HL-60 (cell line): ENCODE measurements at regions not wholly inside any gene's neighbourhood (a gene's known extent, or its start where the extent isn't known, plus 50 kb on each side); places are given as distances from the start of the nearest gene placed in this dataset.

ENCODE experiments used
- DNase-seq, 2 experiments: peaks; one replicate each; pipeline ENCODE4 v3.0.0-alpha.2; 2010 to 2020; ENCODE audit warnings: low read depth in 1 of 2, low spot score in 1 of 2
- H3K27ac ChIP-seq: fragments of 250-450 bp; sonication (Bioruptor Pico); replicated peaks from 2 replicates; pipeline ENCODE4 v1.5.1; 2020; ENCODE audit warnings: mild to moderate bottlenecking, moderate library complexity
- H3K27me3 ChIP-seq: fragments of 250-450 bp; sonication (Bioruptor Pico); 2 replicates; pipeline ENCODE4 v1.5.1; 2021; ENCODE audit warnings: mild to moderate bottlenecking, moderate library complexity; ENCODE audit not compliant: insufficient read depth, poor library complexity, severe bottlenecking
- H3K4me3 ChIP-seq: replicated peaks from 2 replicates; pipeline ENCODE4 v1.5.1; 2011; ENCODE audit warnings: mild to moderate bottlenecking, control low read depth, low read length; ENCODE audit not compliant: insufficient read depth
- GABPA ChIP-seq: IDR thresholded peaks from 2 replicates; pipeline ENCODE4 v1.6.1; 2012; ENCODE audit warnings: low read depth
- POLR2AphosphoS5 ChIP-seq: IDR thresholded peaks from 2 replicates; pipeline ENCODE4 v1.6.1; 2012; ENCODE audit warnings: low read depth
- REST ChIP-seq: IDR thresholded peaks from 2 replicates; pipeline ENCODE4 v1.6.1; 2012; ENCODE audit warnings: low read depth; ENCODE audit not compliant: insufficient replicate concordance
- SPI1 ChIP-seq: IDR thresholded peaks from 2 replicates; pipeline ENCODE4 v1.6.1; 2012; ENCODE audit warnings: low read depth, mild to moderate bottlenecking, borderline replicate concordance
- TF ChIP-seq, protein P1 (sequence below): IDR thresholded peaks from one replicate; pipeline ENCODE4 v1.5.1; 2011; ENCODE audit warnings: low read length, control low read depth, inconsistent platforms; ENCODE audit not compliant: insufficient read depth

DNA sequence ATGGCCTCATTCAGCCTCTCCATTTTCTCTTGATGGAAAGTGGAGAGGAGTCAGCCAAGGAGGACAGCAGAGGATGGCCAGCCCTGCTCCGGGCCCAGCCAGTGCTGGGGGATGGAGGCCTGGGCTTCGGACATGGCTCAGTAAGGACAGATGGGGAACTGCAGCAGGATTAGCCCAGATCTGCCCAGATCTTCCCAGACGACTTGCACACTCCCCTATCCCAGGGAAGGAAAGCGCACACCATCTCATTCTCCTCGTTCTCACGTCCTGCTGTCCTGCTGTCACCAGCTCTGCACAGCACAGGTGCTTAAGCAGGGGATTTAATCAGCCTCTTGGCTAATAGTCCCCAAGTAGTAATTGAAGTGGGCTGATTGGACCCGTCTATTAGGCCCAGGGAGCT, 100.2 kb upstream of the SDK2 start:
- Histone ChIP-seq H3K27ac (no peak overlapping the region), H3K4me3 (no peak overlapping the region), H3K27me3 (no peaks in the 10 kb centered on the region)
- DNase-seq: no peak
- TF ChIP-seq REST: no peak
- TF ChIP-seq GABPA: no peak

GRCh38 chr17:73746314-73747073, 102.2 kb upstream of the SDK2 start:
- H3K4me3 ChIP-seq: no peak overlapping the region
- peaks cover 2% of the 10 kb centered on the region for H3K27me3 ChIP-seq
- DNase-seq: no peak
- TF ChIP-seq REST (no peak), SPI1 (no peak), GABPA (no peak), POLR2AphosphoS5 (no peak)
- TF ChIP-seq, protein P1, sequence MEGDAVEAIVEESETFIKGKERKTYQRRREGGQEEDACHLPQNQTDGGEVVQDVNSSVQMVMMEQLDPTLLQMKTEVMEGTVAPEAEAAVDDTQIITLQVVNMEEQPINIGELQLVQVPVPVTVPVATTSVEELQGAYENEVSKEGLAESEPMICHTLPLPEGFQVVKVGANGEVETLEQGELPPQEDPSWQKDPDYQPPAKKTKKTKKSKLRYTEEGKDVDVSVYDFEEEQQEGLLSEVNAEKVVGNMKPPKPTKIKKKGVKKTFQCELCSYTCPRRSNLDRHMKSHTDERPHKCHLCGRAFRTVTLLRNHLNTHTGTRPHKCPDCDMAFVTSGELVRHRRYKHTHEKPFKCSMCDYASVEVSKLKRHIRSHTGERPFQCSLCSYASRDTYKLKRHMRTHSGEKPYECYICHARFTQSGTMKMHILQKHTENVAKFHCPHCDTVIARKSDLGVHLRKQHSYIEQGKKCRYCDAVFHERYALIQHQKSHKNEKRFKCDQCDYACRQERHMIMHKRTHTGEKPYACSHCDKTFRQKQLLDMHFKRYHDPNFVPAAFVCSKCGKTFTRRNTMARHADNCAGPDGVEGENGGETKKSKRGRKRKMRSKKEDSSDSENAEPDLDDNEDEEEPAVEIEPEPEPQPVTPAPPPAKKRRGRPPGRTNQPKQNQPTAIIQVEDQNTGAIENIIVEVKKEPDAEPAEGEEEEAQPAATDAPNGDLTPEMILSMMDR: no peak
- no peak overlapping the region for H3K27ac ChIP-seq

- DNase-seq: no peak
- no peak overlapping the region for H3K4me3 ChIP-seq
- TF ChIP-seq POLR2AphosphoS5: no peak
- no peak for TF ChIP-seq REST
- no peak for TF ChIP-seq SPI1
- no peak for TF ChIP-seq GABPA
- TF ChIP-seq, protein P1: no peak
- H3K27ac ChIP-seq: no peak overlapping the region
- H3K27me3 ChIP-seq: peaks cover 2% of the 10 kb centered on the region
Measured at GRCh38 chr17:73747221-73748002, 103.2 kb upstream of the SDK2 start.
